H9 (cell line): ENCODE measurements at regions not wholly inside any gene's neighbourhood (a gene's known extent, or its start where the extent isn't known, plus 50 kb on each side); places are given as distances from the start of the nearest gene placed in this dataset.

Source experiments
- DNase-seq: peaks from one replicate; pipeline ENCODE4 v3.0.0-alpha.2; 2017
- H2AFZ ChIP-seq: one replicate; pipeline ENCODE4 v1.6.1; 2013; ENCODE audit warnings: mild to moderate bottlenecking, low read length, control low read depth, moderate library complexity
- H2AK5ac ChIP-seq: 2 replicates; pipeline ENCODE4 v1.6.1; 2013; ENCODE audit warnings: low read length, control low read depth, mixed read lengths; ENCODE audit not compliant: insufficient read length
- H2BK120ac ChIP-seq: one replicate; pipeline ENCODE4 v1.6.1; 2013; ENCODE audit warnings: low read depth, mild to moderate bottlenecking, low read length, control low read depth, inconsistent platforms; ENCODE audit not compliant: poor library complexity, severe bottlenecking
- H2BK12ac ChIP-seq: 2 replicates; pipeline ENCODE4 v1.6.1; 2013; ENCODE audit warnings: low read length, control low read depth, mixed read lengths, low read depth; ENCODE audit not compliant: insufficient read length
- H2BK15ac ChIP-seq: 2 replicates; pipeline ENCODE4 v1.6.1; 2013; ENCODE audit warnings: low read depth, low read length, control low read depth
- H2BK20ac ChIP-seq: one replicate; pipeline ENCODE4 v1.6.1; 2013; ENCODE audit warnings: low read depth, mild to moderate bottlenecking, low read length, control low read depth, inconsistent platforms; ENCODE audit not compliant: poor library complexity, severe bottlenecking
- H2BK5ac ChIP-seq: 2 replicates; pipeline ENCODE4 v1.6.1; 2013; ENCODE audit warnings: low read length, control low read depth, mixed read lengths; ENCODE audit not compliant: insufficient read length
- H3K14ac ChIP-seq: 2 replicates; pipeline ENCODE4 v1.6.1; 2013; ENCODE audit warnings: low read length, control low read depth; ENCODE audit not compliant: insufficient read depth
- H3K18ac ChIP-seq: 2 replicates; pipeline ENCODE4 v1.6.1; 2013; ENCODE audit warnings: low read depth, mild to moderate bottlenecking, mixed read lengths, low read length, control low read depth; ENCODE audit not compliant: insufficient read length
- H3K23ac ChIP-seq: 2 replicates; pipeline ENCODE4 v1.6.1; 2013; ENCODE audit warnings: low read length, control low read depth, mixed read lengths, low read depth; ENCODE audit not compliant: insufficient read length
- H3K23me2 ChIP-seq: 2 replicates; pipeline ENCODE4 v1.6.1; 2013; ENCODE audit warnings: low read depth, mild to moderate bottlenecking, mixed read lengths, low read length, control low read depth; ENCODE audit not compliant: insufficient read length, poor library complexity, severe bottlenecking
- H3K27ac ChIP-seq: 2 replicates; pipeline ENCODE4 v1.5.1; 2013; ENCODE audit warnings: low read length, control low read depth, mixed read lengths, low read depth; ENCODE audit not compliant: insufficient read length
- H3K27me3 ChIP-seq: 2 replicates; pipeline ENCODE4 v1.6.1; 2013; ENCODE audit warnings: low read length, control low read depth, inconsistent platforms; ENCODE audit not compliant: insufficient read depth
- H3K4ac ChIP-seq: 2 replicates; pipeline ENCODE4 v1.6.1; 2013; ENCODE audit warnings: low read depth, mild to moderate bottlenecking, control low read depth, inconsistent platforms, low read length, moderate library complexity
- H3K4me1 ChIP-seq: 2 replicates; pipeline ENCODE4 v1.6.1; 2013; ENCODE audit warnings: low read length, control low read depth, inconsistent platforms; ENCODE audit not compliant: insufficient read depth
- H3K4me2 ChIP-seq: 2 replicates; pipeline ENCODE4 v1.6.1; 2013; ENCODE audit warnings: low read length, control low read depth, mixed read lengths; ENCODE audit not compliant: insufficient read length, insufficient read depth
- H3K56ac ChIP-seq: 2 replicates; pipeline ENCODE4 v1.6.1; 2013; ENCODE audit warnings: low read depth, mild to moderate bottlenecking, mixed read lengths, low read length, control low read depth; ENCODE audit not compliant: insufficient read length
- H3K79me1 ChIP-seq: 2 replicates; pipeline ENCODE4 v1.6.1; 2013; ENCODE audit warnings: low read depth, mild to moderate bottlenecking, moderate library complexity, low read length, control low read depth, inconsistent platforms; ENCODE audit not compliant: insufficient read depth, poor library complexity, severe bottlenecking
- H3K79me2 ChIP-seq: 2 replicates; pipeline ENCODE4 v1.6.1; 2013; ENCODE audit warnings: low read length, control low read depth, inconsistent platforms; ENCODE audit not compliant: insufficient read depth
- H3K9ac ChIP-seq: 2 replicates; pipeline ENCODE4 v1.6.1; 2013; ENCODE audit warnings: low read length, control low read depth, mixed read lengths; ENCODE audit not compliant: insufficient read length; ENCODE audit errors: extremely low read depth
- H3K9me3 ChIP-seq: one replicate; pipeline ENCODE4 v1.6.1; 2013; ENCODE audit warnings: low read depth, low read length, inconsistent platforms; ENCODE audit not compliant: control insufficient read depth
- H3T11ph ChIP-seq: one replicate; pipeline ENCODE4 v1.6.1; 2013; ENCODE audit warnings: mild to moderate bottlenecking, low read length, control low read depth, inconsistent platforms
- H4K20me1 ChIP-seq: one replicate; pipeline ENCODE4 v1.6.1; 2013; ENCODE audit not compliant: control insufficient read depth, insufficient read length, insufficient read depth
- H4K5ac ChIP-seq: 2 replicates; pipeline ENCODE4 v1.6.1; 2013; ENCODE audit warnings: low read depth, mild to moderate bottlenecking, mixed read lengths, low read length, control low read depth; ENCODE audit not compliant: insufficient read length
- H4K8ac ChIP-seq: replicated peaks from 2 replicates; pipeline ENCODE4 v1.6.1; 2013; ENCODE audit warnings: low read length, control low read depth, mixed read lengths, low read depth; ENCODE audit not compliant: insufficient read length
- H4K91ac ChIP-seq: 2 replicates; pipeline ENCODE4 v1.6.1; 2013; ENCODE audit warnings: low read depth, mild to moderate bottlenecking, moderate library complexity, mixed read lengths, low read length, control low read depth; ENCODE audit not compliant: insufficient read length
- H3K27ac Mint-ChIP-seq, 3 experiments: 2 replicates in 2 of 3; 3 replicates in 1 of 3; pipeline ENCODE4 v1.8.0; 2020 to 2021; ENCODE audit warnings: mixed read lengths in 3 of 3, mild to moderate bottlenecking in 1 of 3, moderate library complexity in 1 of 3
- H3K27me3 Mint-ChIP-seq: 2 replicates; pipeline ENCODE4 v1.8.0; 2021; ENCODE audit warnings: low read depth, mild to moderate bottlenecking, moderate library complexity, mixed read lengths
- H3K36me3 Mint-ChIP-seq, 3 experiments: 2 replicates in 2 of 3; 3 replicates in 1 of 3; pipeline ENCODE4 v1.8.0; 2020 to 2021; ENCODE audit warnings: low read depth in 3 of 3, mixed read lengths in 3 of 3; ENCODE audit not compliant: insufficient read depth in 1 of 3
- H3K4me1 Mint-ChIP-seq, 2 experiments: 2 replicates each; pipeline ENCODE4 v1.8.0; 2020; ENCODE audit warnings: mixed read lengths in 2 of 2
- H3K4me3 Mint-ChIP-seq, 2 experiments: 2 replicates in 1 of 2; 3 replicates in 1 of 2; pipeline ENCODE4 v1.8.0; 2020 to 2021; ENCODE audit warnings: mild to moderate bottlenecking in 2 of 2, mixed read lengths in 2 of 2, moderate library complexity in 1 of 2
- H3K9me3 Mint-ChIP-seq, 2 experiments: 2 replicates in 1 of 2; 3 replicates in 1 of 2; pipeline ENCODE4 v1.8.0; 2020; ENCODE audit warnings: mild to moderate bottlenecking in 2 of 2, mixed read lengths in 2 of 2, moderate library complexity in 1 of 2
- WGBS: extraction: QIAGEN DNeasy Blood & Tissue Kit; methylation state at CpG from one replicate; pipeline ENCODE4 v1.1.7; 2013; ENCODE audit warnings: missing lambda C conversion rate, low lambda C conversion rate, mixed read lengths; ENCODE audit not compliant: insufficient read length; ENCODE audit errors: extremely low coverage; 5-methylcytosine and 5-hydroxymethylcytosine counted together
- TF ChIP-seq, protein P1 (sequence below): fragments of 200-600 bp; sonication (generic); conservative IDR thresholded peaks from 3 replicates; pipeline ENCODE4 v1.8.0; 2021; ENCODE audit warnings: antibody characterized with exemption, mild to moderate bottlenecking

DNA sequence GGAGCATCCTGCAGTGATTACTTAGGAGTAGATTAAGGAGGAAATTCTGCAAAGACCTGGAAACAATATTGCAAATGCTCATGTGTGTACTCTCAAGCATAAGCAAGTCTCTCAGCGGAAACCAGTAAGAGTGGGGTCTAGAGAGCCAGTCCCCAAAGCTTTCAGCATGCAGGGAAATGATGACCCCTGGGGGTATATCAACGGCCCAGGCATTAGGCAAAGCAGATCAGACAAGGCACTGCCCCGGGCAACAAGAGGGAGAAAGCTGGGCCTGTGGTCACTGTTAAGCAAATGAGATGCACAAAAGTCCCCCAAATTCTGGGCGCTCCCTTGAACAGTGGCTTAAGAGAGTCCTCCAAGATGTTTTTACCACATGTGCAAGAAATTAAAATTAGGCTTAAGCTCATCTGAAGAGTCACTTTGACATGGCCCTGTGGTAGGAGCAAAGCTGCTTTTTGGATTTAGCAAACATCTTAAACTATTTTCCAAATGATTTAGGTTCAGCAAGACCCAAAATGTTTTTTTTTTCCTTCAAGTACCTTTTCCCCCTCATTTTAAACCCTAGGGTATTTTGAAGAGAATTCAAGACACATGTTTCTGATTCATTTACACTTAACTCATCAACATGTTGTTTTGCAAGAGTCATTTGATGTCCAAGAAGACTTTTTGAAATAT is 457.1 kb upstream of the TBX3 start:
- Histone ChIP-seq H2AK5ac (no peak overlapping the region), H4K91ac (no peak overlapping the region), H3K79me2 (no peaks in the 10 kb centered on the region), H3K4me1 (peaks cover 7% of the 10 kb centered on the region; the same call in 1 of the 2 replicates), H2BK20ac (no peak overlapping the region), H3K4me2 (no peak overlapping the region), H2BK120ac (no peak overlapping the region), H2AFZ (no peak overlapping the region), H3K9ac (no peak overlapping the region), H3K18ac (no peak overlapping the region), H2BK5ac (no peak overlapping the region), H4K20me1 (no peaks in the 10 kb centered on the region), H3T11ph (no peak overlapping the region), H3K4ac (no peak overlapping the region), H3K27me3 (no peaks in the 10 kb centered on the region), H3K9me3 (no peaks in the 10 kb centered on the region), H4K5ac (no peak overlapping the region), H3K56ac (no peak overlapping the region), H2BK12ac (no peak overlapping the region), H3K23me2 (no peaks in the 10 kb centered on the region), H3K79me1 (no peaks in the 10 kb centered on the region), H4K8ac (no peak overlapping the region), H3K23ac (no peak overlapping the region), H3K27ac (no peak overlapping the region), H3K14ac (no peak overlapping the region), H2BK15ac (no peak overlapping the region)
- TF ChIP-seq, protein P1, sequence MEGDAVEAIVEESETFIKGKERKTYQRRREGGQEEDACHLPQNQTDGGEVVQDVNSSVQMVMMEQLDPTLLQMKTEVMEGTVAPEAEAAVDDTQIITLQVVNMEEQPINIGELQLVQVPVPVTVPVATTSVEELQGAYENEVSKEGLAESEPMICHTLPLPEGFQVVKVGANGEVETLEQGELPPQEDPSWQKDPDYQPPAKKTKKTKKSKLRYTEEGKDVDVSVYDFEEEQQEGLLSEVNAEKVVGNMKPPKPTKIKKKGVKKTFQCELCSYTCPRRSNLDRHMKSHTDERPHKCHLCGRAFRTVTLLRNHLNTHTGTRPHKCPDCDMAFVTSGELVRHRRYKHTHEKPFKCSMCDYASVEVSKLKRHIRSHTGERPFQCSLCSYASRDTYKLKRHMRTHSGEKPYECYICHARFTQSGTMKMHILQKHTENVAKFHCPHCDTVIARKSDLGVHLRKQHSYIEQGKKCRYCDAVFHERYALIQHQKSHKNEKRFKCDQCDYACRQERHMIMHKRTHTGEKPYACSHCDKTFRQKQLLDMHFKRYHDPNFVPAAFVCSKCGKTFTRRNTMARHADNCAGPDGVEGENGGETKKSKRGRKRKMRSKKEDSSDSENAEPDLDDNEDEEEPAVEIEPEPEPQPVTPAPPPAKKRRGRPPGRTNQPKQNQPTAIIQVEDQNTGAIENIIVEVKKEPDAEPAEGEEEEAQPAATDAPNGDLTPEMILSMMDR: no peak
- H3K36me3 Mint-ChIP-seq: no peaks in the 10 kb centered on the region; a peak in 1 of 7 replicates
- no peak overlapping the region for H3K4me3 Mint-ChIP-seq
- H3K27me3 Mint-ChIP-seq: peaks cover 2% of the 10 kb centered on the region; the same call in 1 of the 2 replicates
- DNase-seq: peak; percentile 42
- peaks cover 19 to 20% of the 10 kb centered on the region in 2 experiments for H3K4me1 Mint-ChIP-seq
- no peak overlapping the region for H3K27ac Mint-ChIP-seq
- WGBS: no CpG with 5 or more reads among the region's 4 CpGs
- no peaks in the 10 kb centered on the region for H3K9me3 Mint-ChIP-seq
